Pancreas (tissue), 10 donors: ENCODE measurements at regions not wholly inside any gene's neighbourhood (a gene's known extent, or its start where the extent isn't known, plus 50 kb on each side); places are given as distances from the start of the nearest gene placed in this dataset.

Source experiments
- ATAC-seq, 4 donors: fragments of 200-7000 bp; cut with Tn5 transposase; one replicate each; pipeline versions ENCODE4 v1.8.0 to v1.9.1; 2020; ENCODE audit warnings: mild to moderate bottlenecking in 4 of 4, moderate library complexity in 4 of 4
- DNase-seq, 6 donors: peaks; one replicate each; pipeline ENCODE4 v3.0.0-alpha.2; 2020
- FAIRE-seq: peaks from 2 replicates; lab custom pipeline; 2012; peaks lifted over from hg19 to GRCh38; lab: Jason Lieb, UNC
- H3K27ac ChIP-seq, 4 donors: fragments of 200-600 bp; sonication (generic); 1 replicate in 3 of 4; 2 replicates in 1 of 4; pipeline versions ENCODE4 v1.5.0 to v1.8.0; 2020
- H3K27me3 ChIP-seq, 4 donors: fragments of 200-600 bp; one replicate each; pipeline ENCODE4 v1.8.0; 2021
- H3K36me3 ChIP-seq, 3 donors: fragments of 200-600 bp; sonication (generic) in 1 of 3; one replicate each; pipeline versions ENCODE4 v1.5.0 to v1.8.0; 2020 to 2021
- H3K4me1 ChIP-seq, 3 donors: fragments of 200-600 bp; one replicate each; pipeline ENCODE4 v1.8.0; 2021
- H3K4me3 ChIP-seq, 4 donors: fragments of 200-600 bp; sonication (generic) in 2 of 4; one replicate each; pipeline versions ENCODE4 v1.5.0 to v1.8.0; 2020 to 2021
- H3K9me3 ChIP-seq, 4 donors: fragments of 200-600 bp; one replicate each; pipeline ENCODE4 v1.8.0; 2021
- WGBS, 2 donors: extraction: QIAGEN DNeasy Blood & Tissue Kit; methylation state at CpG; one replicate each; pipeline ENCODE4 v1.1.7; 2013; 5-methylcytosine and 5-hydroxymethylcytosine counted together
- intact Hi-C, 3 donors: fragments of 100-400 bp; cut with DNase I; formaldehyde crosslinking; loops; one replicate each; pipeline versions ENCODE4 v1.11.1 to v1.14.2; 2022
- TF ChIP-seq, protein P1 (sequence below), 4 donors: fragments of 200-600 bp; sonication (generic) in 3 of 4; IDR thresholded peaks; one replicate each; pipeline versions ENCODE4 v1.5.0 to v1.8.0; 2021; ENCODE audit warnings: antibody characterized with exemption in 4 of 4
- donor health status: healthy with polysubstance abuse.
- donor health status: DM: no; HTN: no; CAD: no; lungs with moderate emphysema.
- donor health status: DM: no; HTN: no; CAD: no.
- donor health status: control.
- donor health status: control.
- donor health status: Bipolar disorder and iron deficiency.
- donor health status: DM: yes; HTN: yes; CAD: no.
- donor health status: DM: no; HTN: no; CAD: no.
- donor health status: DM: no; HTN: no; CAD: no.
- donor health status: DM: yes; HTN: yes; CAD: no.

DNA sequence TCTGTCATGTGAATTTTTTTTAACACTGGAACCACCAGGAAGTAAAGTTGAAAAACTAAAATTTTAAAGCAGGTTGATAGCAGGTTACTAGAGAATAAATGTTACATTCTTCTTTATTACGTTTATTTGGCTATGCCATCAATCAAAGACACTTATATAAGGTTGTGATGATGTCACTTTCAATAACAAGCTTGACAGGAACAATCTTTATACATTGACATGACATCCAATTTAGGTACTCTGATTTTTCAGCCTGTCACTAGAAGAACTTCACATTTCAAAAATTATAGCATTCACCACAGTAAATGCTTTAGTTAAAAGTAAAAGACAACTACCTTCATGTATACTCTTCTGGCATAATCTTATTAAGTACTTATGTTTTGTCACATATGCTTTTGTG, 696.8 kb upstream of the NCAM2 start:
- no peak for FAIRE-seq
- ATAC-seq = no peak
- Histone ChIP-seq H3K27me3 (no peaks in the 10 kb centered on the region), H3K9me3 (no peaks in the 10 kb centered on the region), H3K36me3 (no peaks in the 10 kb centered on the region), H3K27ac (no peak overlapping the region), H3K4me3 (no peak overlapping the region), H3K4me1 (no peaks in the 10 kb centered on the region)
- 12 to 27% methylated on average over 1 of the region's 1 CpG for WGBS, 2 donors
- no peak for DNase-seq
- intact Hi-C loops = no loop called here
- TF ChIP-seq, protein P1, sequence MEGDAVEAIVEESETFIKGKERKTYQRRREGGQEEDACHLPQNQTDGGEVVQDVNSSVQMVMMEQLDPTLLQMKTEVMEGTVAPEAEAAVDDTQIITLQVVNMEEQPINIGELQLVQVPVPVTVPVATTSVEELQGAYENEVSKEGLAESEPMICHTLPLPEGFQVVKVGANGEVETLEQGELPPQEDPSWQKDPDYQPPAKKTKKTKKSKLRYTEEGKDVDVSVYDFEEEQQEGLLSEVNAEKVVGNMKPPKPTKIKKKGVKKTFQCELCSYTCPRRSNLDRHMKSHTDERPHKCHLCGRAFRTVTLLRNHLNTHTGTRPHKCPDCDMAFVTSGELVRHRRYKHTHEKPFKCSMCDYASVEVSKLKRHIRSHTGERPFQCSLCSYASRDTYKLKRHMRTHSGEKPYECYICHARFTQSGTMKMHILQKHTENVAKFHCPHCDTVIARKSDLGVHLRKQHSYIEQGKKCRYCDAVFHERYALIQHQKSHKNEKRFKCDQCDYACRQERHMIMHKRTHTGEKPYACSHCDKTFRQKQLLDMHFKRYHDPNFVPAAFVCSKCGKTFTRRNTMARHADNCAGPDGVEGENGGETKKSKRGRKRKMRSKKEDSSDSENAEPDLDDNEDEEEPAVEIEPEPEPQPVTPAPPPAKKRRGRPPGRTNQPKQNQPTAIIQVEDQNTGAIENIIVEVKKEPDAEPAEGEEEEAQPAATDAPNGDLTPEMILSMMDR (IDR thresholded peaks at IDR 0.05) = no peak

DNA sequence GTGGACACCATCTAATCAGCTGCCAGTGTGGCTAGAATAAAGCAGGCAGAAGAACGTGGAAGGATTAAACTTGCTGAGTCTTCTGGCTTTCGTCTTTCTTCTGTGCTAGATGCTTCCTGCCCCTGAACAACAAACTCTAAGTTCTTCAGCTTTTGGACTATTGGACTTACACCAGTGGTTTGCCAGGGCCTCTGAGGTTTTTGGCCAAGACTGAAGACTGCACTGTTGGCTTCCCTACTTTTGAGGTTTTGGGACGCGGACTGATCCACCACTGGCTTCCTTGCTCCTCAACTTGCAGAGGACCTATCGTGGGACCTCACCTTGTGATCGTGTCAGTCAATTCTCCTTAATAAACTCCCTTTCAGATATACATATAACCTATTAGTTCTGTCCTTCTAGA, 696.1 kb upstream of the NCAM2 start:
- H3K9me3 ChIP-seq = no peaks in the 10 kb centered on the region
- no peaks in the 10 kb centered on the region for H3K27me3 ChIP-seq
- 65 to 73% methylated on average over 6 of the region's 6 CpGs for WGBS, 2 donors
- no peak overlapping the region for H3K27ac ChIP-seq
- H3K36me3 ChIP-seq = no peaks in the 10 kb centered on the region
- H3K4me3 ChIP-seq = no peak overlapping the region
- TF ChIP-seq, protein P1 (IDR thresholded peaks at IDR 0.05) = no peak
- DNase-seq (no peak), FAIRE-seq (no peak), ATAC-seq (no peak)
- H3K4me1 ChIP-seq = no peaks in the 10 kb centered on the region
- intact Hi-C loops = no loop called here

DNA sequence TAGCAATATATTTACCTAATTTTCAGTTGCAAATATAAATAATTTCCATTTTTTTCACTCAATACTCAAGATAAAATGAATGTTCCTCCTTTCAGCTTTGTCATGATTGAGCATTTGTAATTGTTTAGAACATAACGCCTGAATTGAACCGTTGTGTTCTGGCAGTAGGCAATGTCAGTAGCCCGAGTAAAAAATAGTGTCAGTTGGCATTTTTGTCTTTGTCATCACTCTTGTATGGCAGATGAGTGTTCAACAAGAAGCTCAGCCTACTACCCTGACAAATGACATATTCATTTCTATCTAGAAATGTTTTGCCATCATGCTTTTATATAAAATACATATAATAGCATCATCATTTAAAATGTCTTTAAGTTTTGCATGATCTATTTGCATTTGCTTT, 691.4 kb upstream of the NCAM2 start:
- WGBS, 2 donors = 65 to 69% methylated on average over 3 of the region's 3 CpGs
- no peaks in the 10 kb centered on the region for H3K27me3 ChIP-seq
- ATAC-seq = no peak

DNA sequence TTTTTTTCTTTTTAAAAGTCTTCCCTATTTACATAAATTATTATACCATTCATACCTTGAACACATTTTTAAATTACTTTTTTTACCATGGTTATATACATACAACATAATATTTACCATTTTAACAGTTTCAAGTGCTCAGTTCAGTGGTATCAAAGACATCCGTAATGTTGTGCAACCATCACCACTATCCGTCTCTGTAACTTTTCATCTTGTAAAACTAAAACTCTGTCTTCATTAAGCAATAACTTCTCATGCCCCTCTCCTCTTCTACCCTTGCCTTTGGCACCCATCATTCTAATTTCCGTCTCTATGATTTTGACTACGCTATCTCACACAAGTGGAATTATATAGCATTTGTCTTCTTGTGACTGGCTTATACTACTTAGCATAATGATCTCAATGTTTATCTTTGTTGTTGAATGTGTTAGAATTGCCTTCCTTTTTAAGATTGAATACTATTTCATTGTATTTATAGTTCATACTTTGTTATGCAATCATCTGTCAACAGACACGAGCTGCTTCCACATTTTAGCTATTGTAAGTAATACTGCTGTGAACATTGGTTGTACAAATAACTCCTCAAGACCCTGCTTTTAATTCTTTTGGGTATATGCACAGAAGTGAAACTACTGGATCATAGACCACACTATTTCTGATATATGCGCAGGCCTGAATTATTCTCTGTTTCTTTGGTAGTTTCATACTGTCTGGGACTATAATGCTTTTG, 689.5 kb upstream of the NCAM2 start:
- no peak overlapping the region for H3K27ac ChIP-seq
- no peaks in the 10 kb centered on the region for H3K36me3 ChIP-seq
- H3K4me3 ChIP-seq = no peak overlapping the region
- ATAC-seq = no peak
- no peak for DNase-seq
- intact Hi-C loops = no loop called here
- WGBS, 2 donors = 66% methylated on average over 6 of the region's 6 CpGs
- no peaks in the 10 kb centered on the region for H3K9me3 ChIP-seq
- no peaks in the 10 kb centered on the region for H3K4me1 ChIP-seq
- H3K27me3 ChIP-seq = no peaks in the 10 kb centered on the region
- FAIRE-seq = no peak
- TF ChIP-seq, protein P1 (IDR thresholded peaks at IDR 0.05) = no peak

More for the DNA sequence above, 691.4 kb upstream of the NCAM2 start:
- Histone ChIP-seq H3K4me3 (no peak overlapping the region), H3K27ac (no peak overlapping the region), H3K9me3 (no peaks in the 10 kb centered on the region), H3K36me3 (no peaks in the 10 kb centered on the region), H3K4me1 (no peaks in the 10 kb centered on the region)
- TF ChIP-seq, protein P1 (IDR thresholded peaks at IDR 0.05) = no peak
- DNase-seq (no peak), FAIRE-seq (no peak)
- intact Hi-C loops = no loop called here

DNA sequence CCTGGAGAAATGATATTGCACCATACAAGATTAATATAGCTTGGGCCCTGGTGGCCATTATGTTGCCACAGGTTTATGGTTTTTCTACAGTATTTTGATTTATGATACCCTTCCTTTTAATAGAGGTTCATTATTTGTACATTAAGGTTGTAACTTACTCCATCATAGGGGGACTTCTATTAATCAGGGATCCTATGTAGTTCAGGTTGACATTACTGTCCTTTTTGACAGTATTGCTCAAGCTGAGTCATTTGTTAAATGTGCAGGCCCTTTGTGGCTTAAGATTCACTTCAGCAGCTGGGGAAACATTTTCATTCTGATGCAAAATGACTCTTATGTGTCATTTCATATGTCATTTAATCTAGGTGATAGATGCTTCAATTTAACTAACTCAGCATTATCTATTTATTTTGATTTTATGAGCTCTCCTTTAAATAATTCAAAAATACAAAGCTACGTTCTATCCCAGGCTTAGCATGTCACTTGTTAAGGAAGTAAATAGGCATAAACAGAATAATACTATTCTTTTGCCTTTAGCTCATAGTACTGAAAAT, 686.9 kb upstream of the NCAM2 start:
- intact Hi-C loops = no loop called here
- Histone ChIP-seq H3K36me3 (no peaks in the 10 kb centered on the region), H3K4me3 (no peak overlapping the region), H3K9me3 (no peaks in the 10 kb centered on the region), H3K27ac (no peak overlapping the region), H3K4me1 (no peaks in the 10 kb centered on the region), H3K27me3 (no peaks in the 10 kb centered on the region)
- FAIRE-seq (no peak), ATAC-seq (no peak), DNase-seq (no peak)
- 51 to 69% methylated on average over 1 of the region's 1 CpG for WGBS, 2 donors
- TF ChIP-seq, protein P1 (IDR thresholded peaks at IDR 0.05) = no peak
